ENCODE measurements at regions not wholly inside any gene's neighbourhood (a gene's known extent, or its start where the extent isn't known, plus 50 kb on each side); places are given as distances from the start of the nearest gene placed in this dataset.

DNA sequence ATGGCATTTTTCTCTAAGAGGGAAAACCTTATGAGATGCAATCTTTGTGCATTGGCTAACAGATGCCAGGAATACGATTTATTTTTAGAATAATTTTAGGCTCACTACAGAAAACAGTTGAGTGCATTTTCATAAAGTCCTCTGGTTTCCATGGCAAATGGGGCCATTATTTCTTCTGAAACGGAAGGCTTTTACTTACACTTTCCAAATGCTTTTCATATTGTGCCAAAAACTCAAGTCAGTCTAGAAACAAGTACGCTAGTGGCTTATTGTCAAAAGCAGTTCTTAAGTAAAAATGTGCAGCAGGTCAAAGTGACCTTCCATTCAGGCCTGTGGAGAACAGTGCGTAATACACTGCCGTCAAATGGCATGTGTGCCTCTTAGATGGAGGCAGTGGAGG, 628.7 kb downstream of the EFNB2 start:
- no peak overlapping the region for H2AFZ ChIP-seq (replicated peaks; ENCODE audit: low read length, poor library complexity)
- no peak overlapping the region for H3K4ac ChIP-seq (ENCODE audit: low read depth, low read length)
- H3K4me3 ChIP-seq (ENCODE audit: insufficient read depth, low read depth, low read length): no peak overlapping the region
- no peak overlapping the region for H3K4me2 ChIP-seq (ENCODE audit: low read depth, low read length)
- H2BK5ac ChIP-seq (ENCODE audit: low read depth, low read length, poor library complexity, severe bottlenecking): no peak overlapping the region
- no peak overlapping the region for H3K9ac ChIP-seq (ENCODE audit: low read depth, low read length)
- no peaks in the 10 kb centered on the region for H3K4me1 ChIP-seq (ENCODE audit: control insufficient read depth, insufficient read depth, low read length)
- H3K56ac ChIP-seq (ENCODE audit: extremely low read depth, insufficient read depth, low read length): no peak overlapping the region
- no peak overlapping the region for H4K5ac ChIP-seq (ENCODE audit: low read depth, low read length)
- DNase-seq: no peak
- H2AK9ac ChIP-seq (replicated peaks; ENCODE audit: low read depth, low read length, poor library complexity): no peak overlapping the region
- H3K36me3 ChIP-seq (ENCODE audit: control insufficient read depth, insufficient read depth, low read length): no peaks in the 10 kb centered on the region
- H2AK5ac ChIP-seq (ENCODE audit: low read depth, low read length): no peak overlapping the region
- in situ Hi-C loops (cut with MboI; ENCODE audit: low sequenced_read_pairs) (no loop called here), intact Hi-C loops (cut with micrococcal nuclease) (no loop called here), dilution Hi-C loops (cut with HindIII; ENCODE audit: low sequenced_read_pairs, unreplicated experiment) (no loop called here)
- no peak overlapping the region for H2BK20ac ChIP-seq (ENCODE audit: low read depth, low read length)
- H3K18ac ChIP-seq (ENCODE audit: low read depth, low read length): no peak overlapping the region
- no peak overlapping the region for H4K91ac ChIP-seq (ENCODE audit: insufficient read depth, low read depth, low read length)
- no peaks in the 10 kb centered on the region for H4K20me1 ChIP-seq (ENCODE audit: insufficient read depth, low read length)
- no peaks in the 10 kb centered on the region for H3K9me1 ChIP-seq (ENCODE audit: insufficient read depth, low read length)
- no peak for TF ChIP-seq MXI1 (IDR thresholded peaks at IDR 0.05; ENCODE audit: borderline replicate concordance, low read depth, low read length)
- TF ChIP-seq NFE2L2 (IDR thresholded peaks at IDR 0.05; ENCODE audit: low read depth, low read length): no peak
- TF ChIP-seq CHD1 (IDR thresholded peaks at IDR 0.05; ENCODE audit: low read depth, low read length): no peak
- TF ChIP-seq, protein P1, sequence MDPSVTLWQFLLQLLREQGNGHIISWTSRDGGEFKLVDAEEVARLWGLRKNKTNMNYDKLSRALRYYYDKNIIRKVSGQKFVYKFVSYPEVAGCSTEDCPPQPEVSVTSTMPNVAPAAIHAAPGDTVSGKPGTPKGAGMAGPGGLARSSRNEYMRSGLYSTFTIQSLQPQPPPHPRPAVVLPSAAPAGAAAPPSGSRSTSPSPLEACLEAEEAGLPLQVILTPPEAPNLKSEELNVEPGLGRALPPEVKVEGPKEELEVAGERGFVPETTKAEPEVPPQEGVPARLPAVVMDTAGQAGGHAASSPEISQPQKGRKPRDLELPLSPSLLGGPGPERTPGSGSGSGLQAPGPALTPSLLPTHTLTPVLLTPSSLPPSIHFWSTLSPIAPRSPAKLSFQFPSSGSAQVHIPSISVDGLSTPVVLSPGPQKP (IDR thresholded peaks at IDR 0.05; ENCODE audit: borderline replicate concordance, low read depth, low read length): no peak
- TF ChIP-seq, protein P2, sequence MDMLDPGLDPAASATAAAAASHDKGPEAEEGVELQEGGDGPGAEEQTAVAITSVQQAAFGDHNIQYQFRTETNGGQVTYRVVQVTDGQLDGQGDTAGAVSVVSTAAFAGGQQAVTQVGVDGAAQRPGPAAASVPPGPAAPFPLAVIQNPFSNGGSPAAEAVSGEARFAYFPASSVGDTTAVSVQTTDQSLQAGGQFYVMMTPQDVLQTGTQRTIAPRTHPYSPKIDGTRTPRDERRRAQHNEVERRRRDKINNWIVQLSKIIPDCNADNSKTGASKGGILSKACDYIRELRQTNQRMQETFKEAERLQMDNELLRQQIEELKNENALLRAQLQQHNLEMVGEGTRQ (IDR thresholded peaks at IDR 0.05; ENCODE audit: low read depth, low read length): no peak
- TF ChIP-seq BHLHE40 (IDR thresholded peaks at IDR 0.05; ENCODE audit: low read depth, low read length): no peak
- no peak for TF ChIP-seq RFX5 (IDR thresholded peaks at IDR 0.05; ENCODE audit: low read depth, low read length)
- no peak for TF ChIP-seq MAFK (IDR thresholded peaks at IDR 0.05; ENCODE audit: low read depth, low read length)
- TF ChIP-seq, protein P3, sequence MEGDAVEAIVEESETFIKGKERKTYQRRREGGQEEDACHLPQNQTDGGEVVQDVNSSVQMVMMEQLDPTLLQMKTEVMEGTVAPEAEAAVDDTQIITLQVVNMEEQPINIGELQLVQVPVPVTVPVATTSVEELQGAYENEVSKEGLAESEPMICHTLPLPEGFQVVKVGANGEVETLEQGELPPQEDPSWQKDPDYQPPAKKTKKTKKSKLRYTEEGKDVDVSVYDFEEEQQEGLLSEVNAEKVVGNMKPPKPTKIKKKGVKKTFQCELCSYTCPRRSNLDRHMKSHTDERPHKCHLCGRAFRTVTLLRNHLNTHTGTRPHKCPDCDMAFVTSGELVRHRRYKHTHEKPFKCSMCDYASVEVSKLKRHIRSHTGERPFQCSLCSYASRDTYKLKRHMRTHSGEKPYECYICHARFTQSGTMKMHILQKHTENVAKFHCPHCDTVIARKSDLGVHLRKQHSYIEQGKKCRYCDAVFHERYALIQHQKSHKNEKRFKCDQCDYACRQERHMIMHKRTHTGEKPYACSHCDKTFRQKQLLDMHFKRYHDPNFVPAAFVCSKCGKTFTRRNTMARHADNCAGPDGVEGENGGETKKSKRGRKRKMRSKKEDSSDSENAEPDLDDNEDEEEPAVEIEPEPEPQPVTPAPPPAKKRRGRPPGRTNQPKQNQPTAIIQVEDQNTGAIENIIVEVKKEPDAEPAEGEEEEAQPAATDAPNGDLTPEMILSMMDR (conservative IDR thresholded peaks at IDR 0.05; ENCODE audit: low read depth, low read length): no peak
- CTCF ChIA-PET: no interaction called here
- no peaks in the 10 kb centered on the region for H3K9me3 ChIP-seq (ENCODE audit: control insufficient read depth, insufficient read depth, low read length)
- H2BK15ac ChIP-seq (ENCODE audit: low read depth, low read length): no peak overlapping the region
- H2BK120ac ChIP-seq (ENCODE audit: low read depth, low read length): no peak overlapping the region
- BruUV-seq (replicated peaks): no TSS peak
- no peaks in the 10 kb centered on the region for H3K79me1 ChIP-seq (ENCODE audit: low read depth in 1 of 2, low read length in 2 of 2)
- H4K8ac ChIP-seq (ENCODE audit: low read depth in 2 of 2, low read length in 2 of 2): no peak overlapping the region
- H3K23ac ChIP-seq (ENCODE audit: low read depth, low read length): no peak overlapping the region
- WGBS, 2 experiments (ENCODE audit: extremely low coverage in 2 of 2, insufficient read length in 1 of 2): 67% methylated on average over 1 of the region's 5 CpGs; no CpG with 5 or more reads in 1 of the 2 experiments
- ATAC-seq (ENCODE audit: low read depth): no peak
- H3K27me3 ChIP-seq (ENCODE audit: control insufficient read depth, insufficient read depth, low read length): no peaks in the 10 kb centered on the region
- H3K14ac ChIP-seq (replicated peaks; ENCODE audit: low read depth, low read length): no peak overlapping the region
- H3K27ac ChIP-seq (ENCODE audit: insufficient read depth, low read length): no peak overlapping the region
- POLR2A ChIA-PET (ENCODE audit: unreplicated experiment): no interaction called here

All from IMR-90 (cell line).